ENCODE measurements at regions not wholly inside any gene's neighbourhood (a gene's known extent, or its start where the extent isn't known, plus 50 kb on each side); places are given as distances from the start of the nearest gene placed in this dataset.
"Not testable (repeated sequence)": the region's sequence is repeated elsewhere in the genome, so short reads cannot be mapped to it uniquely, and the experiment has no call there.

GRCh38 chrY:12500096-12500495, 200.9 kb upstream of the USP9Y start:
- POLR2A ChIA-PET, result no interaction called here
- no peak for TF ChIP-seq CTCF (IDR thresholded peaks at IDR 0.05; ENCODE audit: low read depth, low read length)
- no peak overlapping the region for H3K4me3 ChIP-seq (ENCODE audit: low read depth, low read length)
- CTCF ChIA-PET, result no interaction called here
- no peaks in the 10 kb centered on the region for H3K27me3 ChIP-seq (ENCODE audit: control insufficient read depth, insufficient read depth, low read length)
- H3K27ac ChIP-seq (ENCODE audit: low read depth, low read length), result no peak overlapping the region
- H3K9me3 ChIP-seq (ENCODE audit: control insufficient read depth, insufficient read depth, low read length), result peaks cover 2% of the 10 kb centered on the region; the same call in 1 of the 2 replicates
- DNase-seq (ENCODE audit: low read depth, low spot score), result no peak

- CTCF ChIA-PET; H3K27ac ChIP-seq (ENCODE audit: low read depth, low read length); DNase-seq (ENCODE audit: low read depth, low spot score); POLR2A ChIA-PET; H3K4me3 ChIP-seq (ENCODE audit: low read depth, low read length); H3K9me3 ChIP-seq (ENCODE audit: control insufficient read depth, insufficient read depth, low read length); H3K27me3 ChIP-seq (ENCODE audit: control insufficient read depth, insufficient read depth, low read length): not testable (repeated sequence)
Observed at GRCh38 chrY:12504028-12504427, 197.0 kb upstream of the USP9Y start.

- ChIA-PET POLR2A (no interaction called here), CTCF (no interaction called here)
- no peak for DNase-seq (ENCODE audit: low read depth, low spot score)
- Histone ChIP-seq H3K4me3 (ENCODE audit: low read depth, low read length) (no peak overlapping the region), H3K27ac (ENCODE audit: low read depth, low read length) (no peak overlapping the region), H3K9me3 (ENCODE audit: control insufficient read depth, insufficient read depth, low read length) (no peaks in the 10 kb centered on the region), H3K27me3 (ENCODE audit: control insufficient read depth, insufficient read depth, low read length) (no peaks in the 10 kb centered on the region)
- TF ChIP-seq CTCF (IDR thresholded peaks at IDR 0.05; ENCODE audit: low read depth, low read length), result no peak
Observed at GRCh38 chrY:12517338-12517737, 183.7 kb upstream of the USP9Y start.

GRCh38 chrY:12525206-12525605, 175.8 kb upstream of the USP9Y start:
- CTCF ChIA-PET, result no interaction called here
- Histone ChIP-seq H3K4me3 (ENCODE audit: low read depth, low read length) (no peak overlapping the region), H3K27ac (ENCODE audit: low read depth, low read length) (no peak overlapping the region), H3K27me3 (ENCODE audit: control insufficient read depth, insufficient read depth, low read length) (no peaks in the 10 kb centered on the region), H3K9me3 (ENCODE audit: control insufficient read depth, insufficient read depth, low read length) (no peaks in the 10 kb centered on the region)
- DNase-seq (ENCODE audit: low read depth, low spot score), result no peak
- POLR2A ChIA-PET, result interaction anchor here (1.2 kb wide), 1 partner anchor 27 kb away, joined by 3 read pairs; no protein-coding TSS in a partner anchor
- no peak for TF ChIP-seq CTCF (IDR thresholded peaks at IDR 0.05; ENCODE audit: low read depth, low read length)

GRCh38 chrY:12526362-12527063, 174.5 kb upstream of the USP9Y start:
- TF ChIP-seq CTCF (IDR thresholded peaks at IDR 0.05; ENCODE audit: low read depth, low read length), result no peak
- Histone ChIP-seq H3K9me3 (ENCODE audit: control insufficient read depth, insufficient read depth, low read length) (no peaks in the 10 kb centered on the region), H3K27me3 (ENCODE audit: control insufficient read depth, insufficient read depth, low read length) (no peaks in the 10 kb centered on the region), H3K4me3 (ENCODE audit: low read depth, low read length) (no peak overlapping the region), H3K27ac (ENCODE audit: low read depth, low read length) (no peak overlapping the region)
- no peak for DNase-seq (ENCODE audit: low read depth, low spot score)
- POLR2A ChIA-PET, result no interaction called here
- CTCF ChIA-PET, result no interaction called here
